T-helper 1 cell treated with Interleukin-12 subunit alpha and Interleukin-12 subunit beta and Interleukin-4 antibody, amounts not matched to agents 30 μg/mL and 1 μg/mL, for 36 hours (primary cell): ENCODE measurements at regions not wholly inside any gene's neighbourhood (a gene's known extent, or its start where the extent isn't known, plus 50 kb on each side); places are given as distances from the start of the nearest gene placed in this dataset.
"Not testable (repeated sequence)": the region's sequence is repeated elsewhere in the genome, so short reads cannot be mapped to it uniquely, and the experiment has no call there.

Experiments
- H3K27ac Mint-ChIP-seq: one replicate; pipeline ENCODE4 v1.8.0; 2021; ENCODE audit warnings: mild to moderate bottlenecking, mixed read lengths
- H3K27me3 Mint-ChIP-seq: one replicate; pipeline ENCODE4 v1.8.0; 2021; ENCODE audit warnings: low read depth, mixed read lengths
- H3K36me3 Mint-ChIP-seq: one replicate; pipeline ENCODE4 v1.8.0; 2021; ENCODE audit warnings: low read depth, mixed read lengths
- H3K4me1 Mint-ChIP-seq: one replicate; pipeline ENCODE4 v1.8.0; 2021; ENCODE audit warnings: low read depth, mixed read lengths
- H3K4me3 Mint-ChIP-seq: one replicate; pipeline ENCODE4 v1.8.0; 2021; ENCODE audit warnings: mild to moderate bottlenecking, moderate library complexity, mixed read lengths
- H3K9me3 Mint-ChIP-seq: one replicate; pipeline ENCODE4 v1.8.0; 2021; ENCODE audit warnings: mixed read lengths

GRCh38 chrX:66863721-66864120, 224.8 kb upstream of the EDA2R start:
- Mint-ChIP-seq H3K9me3 (peaks cover 11% of the 10 kb centered on the region), H3K36me3 (no peaks in the 10 kb centered on the region), H3K4me1 (no peaks in the 10 kb centered on the region), H3K27me3 (no peaks in the 10 kb centered on the region), H3K4me3 (no peak overlapping the region), H3K27ac (no peak overlapping the region)

- H3K4me1 Mint-ChIP-seq: no peaks in the 10 kb centered on the region
- H3K36me3 Mint-ChIP-seq: no peaks in the 10 kb centered on the region
- H3K27me3 Mint-ChIP-seq: no peaks in the 10 kb centered on the region
- H3K4me3 Mint-ChIP-seq: no peak overlapping the region
- H3K27ac Mint-ChIP-seq: no peak overlapping the region
- H3K9me3 Mint-ChIP-seq: no peaks in the 10 kb centered on the region
Observed at GRCh38 chrX:66833426-66833825, 194.5 kb upstream of the EDA2R start.

- Mint-ChIP-seq H3K36me3 (no peaks in the 10 kb centered on the region), H3K4me1 (no peaks in the 10 kb centered on the region), H3K27ac (no peak overlapping the region), H3K9me3 (peaks cover 6% of the 10 kb centered on the region), H3K27me3 (no peaks in the 10 kb centered on the region), H3K4me3 (no peak overlapping the region)
Observed at GRCh38 chrX:66815227-66815626, 176.3 kb upstream of the EDA2R start.

GRCh38 chrX:66794514-66794913, 155.6 kb upstream of the EDA2R start:
- H3K4me3 Mint-ChIP-seq, H3K36me3 Mint-ChIP-seq, H3K27ac Mint-ChIP-seq, H3K4me1 Mint-ChIP-seq, H3K27me3 Mint-ChIP-seq: not testable (repeated sequence)
- H3K9me3 Mint-ChIP-seq: peaks cover 12% of the 10 kb centered on the region

- no peak overlapping the region for H3K27ac Mint-ChIP-seq
- no peaks in the 10 kb centered on the region for H3K36me3 Mint-ChIP-seq
- no peaks in the 10 kb centered on the region for H3K27me3 Mint-ChIP-seq
- no peak overlapping the region for H3K4me3 Mint-ChIP-seq
- H3K4me1 Mint-ChIP-seq: no peaks in the 10 kb centered on the region
- H3K9me3 Mint-ChIP-seq: no peaks in the 10 kb centered on the region
Observed at GRCh38 chrX:66766318-66766717, 127.4 kb upstream of the EDA2R start.

- no peaks in the 10 kb centered on the region for H3K4me1 Mint-ChIP-seq
- H3K4me3 Mint-ChIP-seq: no peak overlapping the region
- H3K27ac Mint-ChIP-seq: no peak overlapping the region
- H3K9me3 Mint-ChIP-seq: no peaks in the 10 kb centered on the region
- H3K36me3 Mint-ChIP-seq: no peaks in the 10 kb centered on the region
- H3K27me3 Mint-ChIP-seq: no peaks in the 10 kb centered on the region
Observed at GRCh38 chrX:66760651-66761050, 121.8 kb upstream of the EDA2R start.

GRCh38 chrX:66756717-66757116, 117.8 kb upstream of the EDA2R start:
- H3K27me3 Mint-ChIP-seq: no peaks in the 10 kb centered on the region
- H3K36me3 Mint-ChIP-seq: no peaks in the 10 kb centered on the region
- no peaks in the 10 kb centered on the region for H3K9me3 Mint-ChIP-seq
- H3K27ac Mint-ChIP-seq: no peak overlapping the region
- H3K4me3 Mint-ChIP-seq: no peak overlapping the region
- no peaks in the 10 kb centered on the region for H3K4me1 Mint-ChIP-seq

- no peak overlapping the region for H3K27ac Mint-ChIP-seq
- no peak overlapping the region for H3K4me3 Mint-ChIP-seq
- no peaks in the 10 kb centered on the region for H3K27me3 Mint-ChIP-seq
- no peaks in the 10 kb centered on the region for H3K9me3 Mint-ChIP-seq
- H3K4me1 Mint-ChIP-seq: no peaks in the 10 kb centered on the region
- no peaks in the 10 kb centered on the region for H3K36me3 Mint-ChIP-seq
Observed at GRCh38 chrX:66751136-66751782, 112.4 kb upstream of the EDA2R start.

- H3K4me1 Mint-ChIP-seq, H3K36me3 Mint-ChIP-seq, H3K27me3 Mint-ChIP-seq, H3K27ac Mint-ChIP-seq, H3K4me3 Mint-ChIP-seq: not testable (repeated sequence)
- H3K9me3 Mint-ChIP-seq: peaks cover 14% of the 10 kb centered on the region
Observed at GRCh38 chrX:66744519-66744918, 105.6 kb upstream of the EDA2R start.

- Mint-ChIP-seq H3K9me3 (no peaks in the 10 kb centered on the region), H3K4me3 (no peak overlapping the region), H3K27me3 (no peaks in the 10 kb centered on the region), H3K36me3 (no peaks in the 10 kb centered on the region), H3K27ac (no peak overlapping the region), H3K4me1 (peaks cover 4% of the 10 kb centered on the region)
Observed at GRCh38 chrX:66731398-66731797, 92.5 kb upstream of the EDA2R start.

GRCh38 chrX:66728818-66729271, 90.0 kb upstream of the EDA2R start:
- Mint-ChIP-seq H3K4me3 (peak overlapping the region; percentile 90), H3K27me3 (peaks cover 4% of the 10 kb centered on the region), H3K4me1 (peaks cover 4% of the 10 kb centered on the region), H3K27ac (peak overlapping the region; percentile 94), H3K36me3 (no peaks in the 10 kb centered on the region), H3K9me3 (peaks cover 3% of the 10 kb centered on the region)

GRCh38 chrX:66717926-66718325, 79.0 kb upstream of the EDA2R start:
- Mint-ChIP-seq H3K36me3 (no peaks in the 10 kb centered on the region), H3K4me1 (no peaks in the 10 kb centered on the region), H3K27ac (no peak overlapping the region), H3K9me3 (peaks cover 6% of the 10 kb centered on the region), H3K4me3 (no peak overlapping the region), H3K27me3 (no peaks in the 10 kb centered on the region)

- Mint-ChIP-seq H3K27ac (no peak overlapping the region), H3K9me3 (no peaks in the 10 kb centered on the region), H3K4me1 (no peaks in the 10 kb centered on the region), H3K27me3 (no peaks in the 10 kb centered on the region), H3K4me3 (no peak overlapping the region), H3K36me3 (no peaks in the 10 kb centered on the region)
Observed at GRCh38 chrX:66698273-66699204, 59.7 kb upstream of the EDA2R start.

- H3K4me1 Mint-ChIP-seq, H3K27ac Mint-ChIP-seq, H3K27me3 Mint-ChIP-seq, H3K36me3 Mint-ChIP-seq, H3K4me3 Mint-ChIP-seq, H3K9me3 Mint-ChIP-seq: not testable (repeated sequence)
Observed at GRCh38 chrX:66692512-66692911, 53.6 kb upstream of the EDA2R start.
